ENCODE measurements at regions not wholly inside any gene's neighbourhood (a gene's known extent, or its start where the extent isn't known, plus 50 kb on each side); places are given as distances from the start of the nearest gene placed in this dataset.

DNA sequence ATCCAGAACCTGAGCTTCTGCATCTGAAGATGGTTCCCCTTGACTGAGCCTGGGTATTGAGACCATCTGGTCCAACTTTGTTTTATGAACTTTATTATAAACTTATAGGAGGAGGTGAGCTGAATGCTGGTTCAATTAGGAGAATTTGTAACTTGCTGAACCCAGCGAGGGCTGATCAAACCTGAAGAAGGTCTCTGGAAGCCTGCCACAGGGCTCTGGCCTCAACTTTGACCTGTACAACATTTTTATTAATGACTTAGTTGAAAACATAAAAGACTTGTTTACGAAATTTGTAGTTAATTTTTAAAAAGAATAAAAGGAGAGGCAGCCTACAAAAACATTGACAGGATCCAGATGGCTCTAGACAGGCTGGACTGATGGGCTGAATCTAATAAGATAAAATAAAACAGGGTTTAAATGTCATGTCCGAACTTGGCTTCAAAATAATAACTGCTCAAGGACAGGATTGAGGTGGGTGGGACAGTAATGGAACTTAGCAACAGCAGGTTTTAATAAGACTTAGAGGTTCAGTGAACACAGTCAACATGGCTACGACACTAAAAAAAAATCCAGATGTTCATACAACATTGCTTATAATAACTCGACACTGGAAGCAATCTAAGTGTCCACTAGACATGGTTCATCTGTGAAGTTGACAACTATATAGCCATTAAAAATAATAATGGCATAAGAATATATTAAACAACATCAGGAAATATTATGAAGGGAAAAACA is 53.4 kb upstream of the GJB5 start:
- TF ChIP-seq POLR2A (IDR thresholded peaks at IDR 0.05; ENCODE audit: low read depth, low read length) (no peak), SPI1 (IDR thresholded peaks at IDR 0.05; ENCODE audit: low read depth, low read length) (no peak), POLR2AphosphoS5 (IDR thresholded peaks at IDR 0.05; ENCODE audit: low read depth, low read length) (no peak)

Measured in GM12891 (cell line).